GM12878 (cell line): ENCODE measurements at regions not wholly inside any gene's neighbourhood (a gene's known extent, or its start where the extent isn't known, plus 50 kb on each side); places are given as distances from the start of the nearest gene placed in this dataset.
A peak's percentile ranks its signal among the peaks of the same experiment; 100 is the strongest.

ENCODE experiments used
- ASH2L ChIP-seq: fragments of 300-600, 200-600 bp; sonication (generic); IDR thresholded peaks from 2 replicates; pipeline ENCODE4 v1.6.1; 2017; ENCODE audit warnings: low read depth, mild to moderate bottlenecking, borderline replicate concordance
- BCL11A ChIP-seq: IDR thresholded peaks from 2 replicates; pipeline ENCODE4 v1.6.1; 2011; ENCODE audit warnings: low read depth, low read length
- BHLHE40 ChIP-seq, 2 experiments: fragments of 450-650 bp in 1 of 2; IDR thresholded peaks; 2 replicates each; pipeline ENCODE4 v1.6.1; 2011 to 2017; ENCODE audit warnings: low read depth in 2 of 2, borderline replicate concordance in 1 of 2, improper control_type of control experiment in 1 of 2, low read length in 1 of 2, mild to moderate bottlenecking in 1 of 2
- E2F4 ChIP-seq: IDR thresholded peaks from 2 replicates; pipeline ENCODE4 v1.6.1; 2012; ENCODE audit warnings: low read depth, low read length, improper control_type of control experiment
- EGR1 ChIP-seq, 2 experiments: IDR thresholded peaks; 1 replicate in 1 of 2; 2 replicates in 1 of 2; pipeline ENCODE4 v1.6.1; 2011 to 2012; ENCODE audit warnings: low read depth in 2 of 2, low read length in 2 of 2, borderline replicate concordance in 1 of 2, mild to moderate bottlenecking in 1 of 2, moderate library complexity in 1 of 2
- ELK1 ChIP-seq: IDR thresholded peaks from 2 replicates; pipeline ENCODE4 v1.6.1; 2012; ENCODE audit warnings: low read depth, low read length, improper control_type of control experiment
- EP300 ChIP-seq, 2 experiments: fragments of 150-350 bp in 1 of 2; IDR thresholded peaks; 2 replicates each; pipeline ENCODE4 v1.6.1; 2011 to 2012; ENCODE audit warnings: low read depth in 2 of 2, low read length in 2 of 2, borderline replicate concordance in 1 of 2, improper control_type of control experiment in 1 of 2, inconsistent platforms in 1 of 2; ENCODE audit not compliant: control insufficient read depth in 1 of 2
- EZH2 ChIP-seq: IDR thresholded peaks from 2 replicates; pipeline ENCODE4 v1.6.1; 2012; ENCODE audit warnings: low read depth, mild to moderate bottlenecking, control low read depth, inconsistent platforms, low read length, borderline replicate concordance; ENCODE audit not compliant: control insufficient read depth
- FOXM1 ChIP-seq: IDR thresholded peaks from 2 replicates; pipeline ENCODE4 v1.6.1; 2012; ENCODE audit warnings: low read depth, mild to moderate bottlenecking, inconsistent platforms, low read length, moderate library complexity
- GATAD2B ChIP-seq: fragments of 450-650 bp; conservative IDR thresholded peaks from 2 replicates; pipeline ENCODE4 v1.6.1; 2017; ENCODE audit warnings: low read depth, mild to moderate bottlenecking, moderate library complexity
- IRF4 ChIP-seq: IDR thresholded peaks from 2 replicates; pipeline ENCODE4 v1.6.1; 2011; ENCODE audit warnings: low read depth, low read length
- MEF2B ChIP-seq: fragments of 450-650 bp; IDR thresholded peaks from 2 replicates; pipeline ENCODE4 v1.6.1; 2018; ENCODE audit warnings: mild to moderate bottlenecking, moderate library complexity; ENCODE audit not compliant: partially characterized antibody, poor library complexity, severe bottlenecking
- MYB ChIP-seq: fragments of 150-350 bp; IDR thresholded peaks from 2 replicates; pipeline ENCODE4 v1.6.1; 2014; ENCODE audit warnings: mild to moderate bottlenecking, low read depth, low read length, borderline replicate concordance
- POLR2AphosphoS5 ChIP-seq: IDR thresholded peaks from 2 replicates; pipeline ENCODE4 v1.6.1; 2011; ENCODE audit warnings: mild to moderate bottlenecking, low read length, inconsistent platforms
- REST ChIP-seq: IDR thresholded peaks from 2 replicates; pipeline ENCODE4 v1.6.1; 2012; ENCODE audit warnings: mild to moderate bottlenecking, low read depth, low read length
- SMC3 ChIP-seq: IDR thresholded peaks from 2 replicates; pipeline ENCODE4 v1.6.1; 2011; ENCODE audit warnings: low read length, improper control_type of control experiment, borderline replicate concordance
- SUPT20H ChIP-seq: IDR thresholded peaks from 2 replicates; pipeline ENCODE4 v1.6.1; 2011; ENCODE audit warnings: low read depth, mild to moderate bottlenecking, low read length, moderate library complexity, borderline replicate concordance; ENCODE audit not compliant: control insufficient read depth
- SUZ12 ChIP-seq: fragments of 200-600 bp; sonication (generic); IDR thresholded peaks from one replicate; pipeline ENCODE4 v1.6.1; 2018; ENCODE audit warnings: antibody characterized with exemption, mild to moderate bottlenecking; ENCODE audit not compliant: unreplicated experiment
- TCF3 ChIP-seq: IDR thresholded peaks from 2 replicates; pipeline ENCODE4 v1.6.1; 2012; ENCODE audit warnings: low read depth, mild to moderate bottlenecking, low read length, borderline replicate concordance; ENCODE audit not compliant: insufficient read depth

- TF ChIP-seq REST (no peak), IRF4 (no peak), BHLHE40 (IDR thresholded peaks at IDR 0.05; ENCODE audit: borderline replicate concordance in 1 of 2, low read depth in 2 of 2, low read length in 1 of 2) (peak in 1 of 2 experiments; percentile 28; a peak in 1 of 4 replicates), MEF2B (no peak), SUZ12 (no peak), EGR1 (IDR thresholded peaks at IDR 0.05; ENCODE audit: borderline replicate concordance in 1 of 2, low read depth in 2 of 2, low read length in 2 of 2) (no peak), POLR2AphosphoS5 (peak; percentile 53; the same call in 1 of the 2 replicates), EZH2 (no peak), SMC3 (no peak), FOXM1 (no peak), E2F4 (no peak), GATAD2B (no peak), ELK1 (no peak), MYB (no peak), ASH2L (no peak), TCF3 (no peak), EP300 (IDR thresholded peaks at IDR 0.05; ENCODE audit: borderline replicate concordance in 1 of 2, control insufficient read depth in 1 of 2, low read depth in 2 of 2, low read length in 2 of 2) (no peak), SUPT20H (no peak), BCL11A (no peak)
Observed at GRCh38 chr3:118810499-118811035, 224.1 kb downstream of the IGSF11 start (continued).
